GM12891 (cell line): ENCODE measurements at regions not wholly inside any gene's neighbourhood (a gene's known extent, or its start where the extent isn't known, plus 50 kb on each side); places are given as distances from the start of the nearest gene placed in this dataset.

Experiments
- PAX5 ChIP-seq: IDR thresholded peaks from 2 replicates; pipeline ENCODE4 v1.6.1; 2011; ENCODE audit warnings: low read length, moderate library complexity, mild to moderate bottlenecking; ENCODE audit not compliant: insufficient read depth, severe bottlenecking
- POLR2A ChIP-seq: IDR thresholded peaks from 2 replicates; pipeline ENCODE4 v1.6.1; 2011; ENCODE audit warnings: low read depth, low read length, control low read depth
- POLR2AphosphoS5 ChIP-seq: IDR thresholded peaks from 2 replicates; pipeline ENCODE4 v1.6.1; 2011; ENCODE audit warnings: low read depth, low read length, control low read depth
- POU2F2 ChIP-seq: IDR thresholded peaks from 2 replicates; pipeline ENCODE4 v1.6.1; 2011; ENCODE audit warnings: low read depth, mild to moderate bottlenecking, control low read depth, low read length, moderate library complexity
- TAF1 ChIP-seq: IDR thresholded peaks from 2 replicates; pipeline ENCODE4 v1.6.1; 2011; ENCODE audit warnings: low read depth, low read length, control low read depth

- TF ChIP-seq POLR2A = no peak
- no peak for TF ChIP-seq TAF1
- no peak for TF ChIP-seq POLR2AphosphoS5
- TF ChIP-seq PAX5 = no peak
- TF ChIP-seq POU2F2 = no peak
These were observed 382.6 kb downstream of the ZEB2 start for GRCh38 chr2:144137272-144137671.
